Cerebellar nuclear complex (tissue), 1 donor: ENCODE measurements at regions not wholly inside any gene's neighbourhood (a gene's known extent, or its start where the extent isn't known, plus 50 kb on each side); places are given as distances from the start of the nearest gene placed in this dataset.
"Not testable (repeated sequence)": the region's sequence is repeated elsewhere in the genome, so short reads cannot be mapped to it uniquely, and the experiment has no call there.

ENCODE experiments used
- DNase-seq, 2 experiments: peaks; one replicate each; lab custom pipeline; 2025; lab: John Stamatoyannopoulos, UW

DNA sequence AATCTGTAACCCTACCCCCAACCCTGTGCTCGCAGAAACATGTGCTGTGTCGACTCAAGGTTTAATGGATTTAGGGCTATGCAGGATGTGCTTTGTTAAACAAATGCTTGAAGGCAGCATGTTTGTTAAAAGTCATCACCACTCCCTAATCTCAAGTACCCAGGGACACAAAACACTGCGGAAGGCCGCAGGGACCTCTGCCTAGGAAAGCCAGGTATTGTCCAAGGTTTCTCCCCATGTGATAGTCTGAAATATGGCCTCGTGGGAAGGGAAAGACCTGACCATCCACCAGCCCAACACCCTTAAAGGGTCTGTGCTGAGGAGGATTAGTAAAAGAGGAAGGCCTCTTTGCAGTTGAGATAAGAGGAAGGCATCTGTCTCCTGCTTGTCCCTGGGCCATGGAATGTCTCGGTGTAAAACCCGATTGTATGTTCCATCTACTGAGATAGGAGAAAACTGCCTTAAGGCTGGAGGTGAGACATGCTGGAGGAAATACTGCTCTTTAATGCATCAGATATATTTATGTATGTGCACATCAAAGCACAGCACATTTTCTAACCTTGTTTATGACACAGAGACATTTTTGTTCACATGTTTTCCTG, 94.4 kb downstream of the LSM3 start:
- DNase-seq, result not testable (repeated sequence)

DNA sequence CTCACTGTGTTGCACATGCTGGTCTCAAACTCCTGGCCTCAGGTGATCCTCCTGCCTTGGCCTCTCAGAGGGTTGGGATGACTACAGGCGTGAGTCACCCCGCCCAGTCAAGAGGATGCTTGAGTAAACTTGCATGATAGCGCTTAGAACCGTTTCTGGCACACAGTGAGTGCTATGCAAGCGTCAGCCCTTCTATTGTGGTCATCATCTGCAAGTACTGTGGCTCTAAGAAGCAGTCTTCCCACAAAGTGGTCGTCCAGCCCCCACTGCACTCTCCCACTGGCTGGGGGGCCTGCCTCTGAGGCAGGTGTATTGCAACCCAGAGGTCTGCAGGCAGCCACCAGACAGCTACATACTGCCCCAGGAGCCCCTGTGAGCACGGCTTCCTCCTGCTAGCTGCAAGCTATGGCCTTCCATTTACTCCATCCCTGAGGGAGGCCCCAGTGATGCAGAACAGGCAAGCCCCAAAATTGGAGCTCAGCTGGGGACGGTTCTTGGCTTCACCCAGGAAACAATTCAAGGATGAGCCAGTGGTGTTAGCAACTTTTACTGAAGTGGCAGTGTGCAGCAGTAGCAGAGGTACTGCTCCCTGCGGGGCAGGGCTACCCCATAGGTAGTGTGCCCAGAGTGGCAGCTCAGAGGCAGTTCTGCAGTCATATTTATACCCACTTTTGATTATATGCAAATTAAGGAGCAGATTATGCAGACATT, 95.4 kb downstream of the LSM3 start:
- no peak for DNase-seq

GRCh38 chr3:14274612-14274936, 96.0 kb downstream of the LSM3 start:
- no peak for DNase-seq

DNA sequence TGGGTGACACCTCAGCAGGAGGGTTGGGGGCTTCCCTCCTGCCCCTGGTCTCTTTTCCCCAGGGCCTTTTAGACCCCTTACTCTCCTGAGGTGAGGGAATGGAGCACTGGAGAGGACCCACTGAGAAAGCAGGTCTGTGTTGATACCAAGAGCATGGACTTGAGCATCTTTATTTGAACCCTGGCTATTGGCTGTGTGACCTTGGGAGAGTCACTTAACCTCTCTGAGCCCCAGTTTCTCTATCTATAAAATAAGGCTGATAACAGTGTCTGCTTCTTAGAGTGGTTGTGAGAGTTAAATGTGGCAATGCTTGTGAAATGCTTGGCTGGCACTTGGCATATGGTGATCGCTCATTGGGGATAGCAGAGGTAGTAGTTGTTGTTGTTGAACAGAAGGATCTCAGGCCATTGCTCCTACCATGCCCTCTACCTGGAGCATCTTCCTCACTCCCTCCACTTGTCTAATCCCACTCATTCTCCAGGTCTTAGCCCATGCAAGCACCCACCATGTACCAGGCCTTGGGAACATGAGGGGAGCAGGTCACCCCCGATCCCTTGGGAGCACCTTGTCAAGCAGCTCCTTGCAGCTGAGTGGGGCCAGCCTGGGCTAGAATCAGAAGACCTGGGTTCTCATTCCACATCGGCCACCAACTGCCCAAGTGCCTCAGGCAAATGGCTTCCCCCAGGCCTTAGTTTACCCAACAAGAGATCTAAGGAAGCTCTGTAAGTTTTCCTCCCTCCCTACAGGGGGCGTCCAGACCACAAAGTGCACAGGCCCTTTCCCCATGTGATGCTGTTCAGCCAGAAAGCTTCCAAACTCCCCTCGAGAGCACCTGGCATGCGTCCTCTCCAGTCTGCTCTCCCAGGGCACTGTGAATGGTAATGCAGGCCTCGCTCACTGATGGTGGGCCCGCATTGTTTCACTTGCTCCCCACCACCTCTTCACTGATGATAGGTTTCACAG, 96.7 kb downstream of the LSM3 start:
- DNase-seq, result no peak

GRCh38 chr3:14275962-14276909, 97.6 kb downstream of the LSM3 start:
- no peak for DNase-seq

DNA sequence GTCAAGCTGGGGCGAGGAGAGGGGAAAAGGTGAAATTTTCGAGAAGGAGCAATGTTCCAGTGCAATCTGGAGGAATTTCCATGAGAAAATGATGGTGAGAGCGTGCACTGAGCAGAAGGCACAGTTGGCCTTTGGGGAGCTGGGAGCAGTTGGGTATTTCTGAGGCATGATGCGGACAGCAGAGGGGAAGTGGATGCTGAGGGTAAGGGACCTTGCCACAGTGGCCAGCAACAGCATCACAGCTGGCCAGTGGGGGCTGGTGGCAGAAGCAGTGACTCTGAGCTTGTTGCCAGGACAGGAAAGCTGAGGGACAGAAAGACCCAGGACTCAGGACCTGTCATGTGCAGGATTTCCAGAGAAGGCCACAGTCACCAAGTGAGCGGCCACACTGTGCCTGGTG, 98.9 kb downstream of the LSM3 start:
- no peak for DNase-seq

- no peak for DNase-seq
These were observed 99.7 kb downstream of the LSM3 start for GRCh38 chr3:14278265-14278798.

DNA sequence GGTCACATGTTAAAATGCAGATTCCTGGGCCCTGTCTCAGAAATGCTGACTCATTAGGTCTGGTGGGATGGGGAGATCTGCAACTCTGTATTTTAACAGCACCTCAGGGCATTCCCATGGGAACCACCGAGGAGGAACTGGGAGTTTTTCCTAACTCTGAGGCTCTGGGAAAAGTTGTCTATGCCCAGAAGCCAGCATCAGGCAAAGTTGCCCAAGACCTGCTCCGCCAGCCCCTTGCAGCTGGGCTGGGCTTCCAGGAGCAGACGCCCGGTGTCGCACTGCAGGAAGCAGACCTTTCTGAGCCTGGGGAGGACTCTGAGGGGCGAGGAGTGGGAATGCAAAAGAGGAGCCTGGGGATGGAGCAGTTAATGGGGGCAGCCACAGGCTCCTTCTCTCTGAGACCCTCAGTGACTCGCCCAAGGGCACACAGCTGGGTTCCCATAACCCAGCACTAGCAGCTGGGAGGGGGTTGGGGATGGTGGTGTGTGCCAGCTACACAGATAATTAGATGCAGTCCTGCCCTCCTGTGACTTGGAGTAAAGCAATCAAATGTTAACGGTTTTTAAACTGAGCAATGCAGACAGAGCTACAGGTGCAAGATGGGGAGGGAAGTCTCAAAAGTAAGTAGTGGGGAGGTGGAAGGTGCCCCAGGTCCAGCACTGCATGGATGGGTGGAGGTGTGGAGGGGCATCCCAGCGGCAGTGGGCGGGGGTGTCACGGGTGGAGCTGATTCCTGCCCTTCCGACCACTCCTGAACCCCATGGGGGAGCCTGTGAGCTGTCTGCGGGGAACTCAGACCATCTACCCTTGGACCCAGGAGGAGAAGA, 100.4 kb downstream of the LSM3 start:
- no peak for DNase-seq

GRCh38 chr3:14279626-14280061, 101.0 kb downstream of the LSM3 start:
- no peak for DNase-seq

DNA sequence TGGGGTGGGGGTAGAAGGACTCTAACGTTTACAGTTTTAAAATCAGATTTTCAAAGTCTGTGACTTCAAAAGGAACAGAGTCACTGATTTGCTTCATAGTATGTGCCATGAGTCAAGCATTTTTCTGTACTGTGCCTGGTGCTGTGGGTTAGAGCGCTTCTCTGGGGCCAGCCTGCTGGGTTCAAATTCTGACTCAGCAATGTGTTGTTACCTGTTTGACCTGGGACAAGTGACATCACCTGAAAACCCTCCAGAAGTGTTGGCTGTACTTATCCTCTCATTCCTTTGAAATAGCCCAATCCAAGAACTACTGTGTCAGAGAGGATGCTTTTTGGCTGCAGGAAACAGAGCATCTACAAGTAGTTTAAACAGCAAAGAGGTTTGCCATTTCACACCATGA, 101.7 kb downstream of the LSM3 start:
- no peak for DNase-seq

DNA sequence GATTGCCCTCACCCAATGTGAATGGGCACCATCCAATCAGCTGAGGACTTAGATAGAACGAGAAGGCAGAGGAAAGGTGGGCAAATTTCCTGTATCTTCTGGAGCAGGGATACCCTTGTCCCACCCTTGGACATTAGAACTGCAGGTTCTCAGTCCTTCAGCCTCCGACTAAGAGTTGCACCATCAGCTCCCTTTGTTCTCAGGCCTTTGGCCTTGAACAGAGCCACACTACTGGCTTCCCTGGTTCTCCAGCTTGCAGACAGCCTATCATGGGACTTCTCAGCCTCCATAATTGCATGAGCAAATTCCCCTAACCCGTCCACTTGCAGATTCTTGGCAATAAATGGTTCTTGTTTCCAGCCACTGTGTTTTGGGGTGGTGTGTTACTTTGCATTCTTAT, 102.4 kb downstream of the LSM3 start:
- no peak for DNase-seq

GRCh38 chr3:14282001-14282705, 103.5 kb downstream of the LSM3 start:
- no peak for DNase-seq

GRCh38 chr3:14282706-14283075, 104.1 kb downstream of the LSM3 start:
- no peak for DNase-seq

GRCh38 chr3:14283092-14283812, 104.6 kb downstream of the LSM3 start:
- no peak for DNase-seq

- DNase-seq, result no peak
These were observed 105.3 kb downstream of the LSM3 start for GRCh38 chr3:14283813-14284438.

GRCh38 chr3:14284694-14285547, 106.3 kb downstream of the LSM3 start:
- no peak for DNase-seq

DNA sequence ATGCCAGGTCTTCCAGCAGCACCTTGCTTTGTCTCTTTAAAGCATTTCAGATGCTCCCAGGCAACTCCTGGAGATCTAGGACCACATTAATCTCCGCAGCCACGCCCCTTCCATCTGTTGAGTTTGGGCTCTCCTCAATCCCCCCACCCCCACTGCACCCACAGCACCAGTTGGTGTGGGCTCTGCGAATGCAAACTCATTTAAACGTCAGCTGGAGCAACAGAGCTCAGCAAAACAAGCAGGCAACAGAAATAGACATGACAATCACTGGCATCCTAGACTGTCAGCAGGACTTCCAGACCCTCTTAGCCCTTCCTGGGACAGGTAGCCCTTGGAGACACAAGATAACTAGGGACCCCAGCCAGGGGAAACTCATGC, 106.9 kb downstream of the LSM3 start:
- DNase-seq, result no peak
